MCF 10A (cell line): ENCODE measurements at regions not wholly inside any gene's neighbourhood (a gene's known extent, or its start where the extent isn't known, plus 50 kb on each side); places are given as distances from the start of the nearest gene placed in this dataset.

ENCODE experiments used
- BruUV-seq: library from RNA; stranded (reverse); fragments of 400-500 nt; replicated peaks from 2 replicates; lab custom pipeline; 2021; lab: Mats Ljungman, UMichigan
- CTCF ChIA-PET: fragments of 300-600 bp; sonication (Branson Sonifier 250); formaldehyde crosslinking; extraction: SDS; loops from one replicate; lab custom pipeline; 2021; ENCODE audit warnings: antibody characterized with exemption, inconsistent platforms; lab: Yijun Ruan, JAX
- POLR2A ChIA-PET: fragments of 300-600, 350-650 bp; sonication (Branson Sonifier 250); formaldehyde crosslinking; extraction: SDS; loops from one replicate; lab custom pipeline; 2020; ENCODE audit warnings: antibody characterized with exemption, inconsistent platforms; lab: Yijun Ruan, JAX
- DNase-seq: peaks from one replicate; pipeline ENCODE4 v3.0.0-alpha.2; 2018; ENCODE audit not compliant: unreplicated experiment
- H3K27ac Mint-ChIP-seq: one replicate; pipeline ENCODE4 v1.8.0; 2022; ENCODE audit warnings: mild to moderate bottlenecking, low read depth, mixed read lengths; ENCODE audit not compliant: unreplicated experiment
- H3K27me3 Mint-ChIP-seq: one replicate; pipeline ENCODE4 v1.8.0; 2022; ENCODE audit warnings: mixed read lengths; ENCODE audit not compliant: insufficient read depth, unreplicated experiment
- H3K36me3 Mint-ChIP-seq: one replicate; pipeline ENCODE4 v1.8.0; 2022; ENCODE audit warnings: mild to moderate bottlenecking, moderate library complexity, mixed read lengths; ENCODE audit not compliant: insufficient read depth, unreplicated experiment
- H3K4me1 Mint-ChIP-seq: one replicate; pipeline ENCODE4 v1.8.0; 2022; ENCODE audit warnings: mixed read lengths; ENCODE audit not compliant: insufficient read depth, unreplicated experiment
- H3K4me3 Mint-ChIP-seq: one replicate; pipeline ENCODE4 v1.8.0; 2022; ENCODE audit warnings: mild to moderate bottlenecking, moderate library complexity, mixed read lengths; ENCODE audit not compliant: unreplicated experiment
- H3K9me3 Mint-ChIP-seq: one replicate; pipeline ENCODE4 v1.8.0; 2022; ENCODE audit warnings: mixed read lengths; ENCODE audit not compliant: unreplicated experiment
- CTCF ChIP-seq: fragments of 200-600 bp; IDR thresholded peaks from one replicate; pipeline ENCODE4 v1.8.0; 2022; ENCODE audit warnings: antibody characterized with exemption, mild to moderate bottlenecking; ENCODE audit not compliant: unreplicated experiment
- intact Hi-C: fragments of 100-400 bp; cut with micrococcal nuclease; formaldehyde crosslinking; loops from 2 replicates; pipeline ENCODE4 v1.14.1; 2022

- CTCF ChIA-PET = interaction anchor here (1.0 kb wide), 1 partner anchor 16 kb away, joined by 3 read pairs; no protein-coding TSS in a partner anchor
- POLR2A ChIA-PET = interaction anchor here (0.7 kb wide), 1 partner anchor 16 kb away, joined by 3 read pairs; no protein-coding TSS in a partner anchor
- Mint-ChIP-seq H3K27me3 (no peaks in the 10 kb centered on the region), H3K4me3 (no peak overlapping the region), H3K27ac (no peak overlapping the region), H3K4me1 (no peaks in the 10 kb centered on the region), H3K9me3 (no peaks in the 10 kb centered on the region), H3K36me3 (no peaks in the 10 kb centered on the region)
- TF ChIP-seq CTCF = no peak
- intact Hi-C loops = no loop called here
- no TSS peak for BruUV-seq
- no peak for DNase-seq
Measured at GRCh38 chr3:64894006-64894405, 206.2 kb upstream of the ADAMTS9 start.

- H3K27ac Mint-ChIP-seq = no peak overlapping the region
- no peaks in the 10 kb centered on the region for H3K27me3 Mint-ChIP-seq
- H3K4me3 Mint-ChIP-seq = no peak overlapping the region
- H3K4me1 Mint-ChIP-seq = no peaks in the 10 kb centered on the region
- CTCF ChIA-PET = no interaction called here
- DNase-seq = no peak
- no TSS peak for BruUV-seq
- no peaks in the 10 kb centered on the region for H3K36me3 Mint-ChIP-seq
- intact Hi-C loops = no loop called here
- POLR2A ChIA-PET = no interaction called here
- no peaks in the 10 kb centered on the region for H3K9me3 Mint-ChIP-seq
- no peak for TF ChIP-seq CTCF
Measured at GRCh38 chr3:64892671-64893309, 205.0 kb upstream of the ADAMTS9 start.

GRCh38 chr3:64891021-64891420, 203.2 kb upstream of the ADAMTS9 start:
- Mint-ChIP-seq H3K9me3 (no peaks in the 10 kb centered on the region), H3K27me3 (no peaks in the 10 kb centered on the region), H3K27ac (no peak overlapping the region), H3K4me3 (no peak overlapping the region), H3K36me3 (no peaks in the 10 kb centered on the region), H3K4me1 (no peaks in the 10 kb centered on the region)
- ChIA-PET CTCF (no interaction called here), POLR2A (no interaction called here)
- TF ChIP-seq CTCF = no peak
- DNase-seq = no peak
- BruUV-seq = no TSS peak
- intact Hi-C loops = no loop called here

- intact Hi-C loops = no loop called here
- Mint-ChIP-seq H3K9me3 (no peaks in the 10 kb centered on the region), H3K4me3 (no peak overlapping the region), H3K27me3 (no peaks in the 10 kb centered on the region), H3K36me3 (no peaks in the 10 kb centered on the region), H3K27ac (no peak overlapping the region), H3K4me1 (no peaks in the 10 kb centered on the region)
- BruUV-seq = no TSS peak
- ChIA-PET POLR2A (no interaction called here), CTCF (no interaction called here)
- TF ChIP-seq CTCF = no peak
- DNase-seq = no peak
Measured at GRCh38 chr3:64890466-64890865, 202.7 kb upstream of the ADAMTS9 start.
